ENCODE measurements at regions not wholly inside any gene's neighbourhood (a gene's known extent, or its start where the extent isn't known, plus 50 kb on each side); places are given as distances from the start of the nearest gene placed in this dataset.

DNA sequence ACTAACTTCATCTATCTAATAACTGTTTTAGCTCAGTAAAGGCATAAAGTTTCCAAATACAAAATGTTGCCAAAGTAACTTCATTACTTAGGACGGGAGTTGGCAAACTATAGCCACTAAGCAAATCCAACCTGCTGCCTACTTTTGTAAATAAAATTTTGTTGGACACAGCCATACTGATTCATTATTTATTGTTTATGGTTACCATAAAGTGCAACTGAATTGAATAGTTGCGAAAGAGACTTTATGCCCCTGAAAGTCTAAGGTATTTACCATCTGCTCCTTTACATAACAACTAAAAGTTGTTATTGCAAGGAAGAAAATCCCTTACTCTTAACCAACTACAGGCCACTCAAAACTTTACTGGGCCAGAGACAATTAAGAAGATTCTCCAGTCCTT lies 256.7 kb upstream of the RBBP8 start:
- DNase-seq: no peak
- Histone ChIP-seq H3K36me3 (ENCODE audit: control insufficient read depth, insufficient read depth, low read length) (no peaks in the 10 kb centered on the region), H3K4me3 (ENCODE audit: low read length) (no peak overlapping the region), H3K27ac (ENCODE audit: low read length) (no peak overlapping the region), H3K9me3 (replicated peaks; ENCODE audit: control insufficient read depth, low read depth, low read length) (no peaks in the 10 kb centered on the region), H3K27me3 (ENCODE audit: control insufficient read depth, insufficient read depth, low read length) (no peaks in the 10 kb centered on the region), H3K4me1 (ENCODE audit: control insufficient read depth, insufficient read depth, low read length) (no peaks in the 10 kb centered on the region)
- WGBS (ENCODE audit: insufficient coverage): no CpG with 5 or more reads among the region's 2 CpGs

DNA sequence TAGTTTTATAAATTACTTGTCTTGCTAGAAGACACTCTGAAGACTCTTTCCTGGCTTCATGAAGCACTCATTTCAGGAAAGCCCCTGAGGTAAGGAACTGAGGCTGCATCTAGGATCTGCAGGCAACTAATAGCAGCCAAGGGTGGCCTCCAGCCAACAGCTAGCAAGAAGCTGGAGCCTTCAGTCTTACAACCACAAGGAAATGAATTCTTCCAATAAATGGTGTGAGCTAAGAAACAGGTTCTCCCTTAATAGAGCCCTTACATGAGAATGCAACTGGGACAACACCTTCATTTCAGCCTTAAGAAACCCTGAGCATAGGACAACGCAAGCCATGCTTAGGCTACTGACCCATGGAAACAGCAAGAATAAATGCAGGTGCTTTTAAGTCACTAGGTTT lies 254.6 kb upstream of the RBBP8 start:
- DNase-seq: peak; percentile 45
- H3K9me3 ChIP-seq (replicated peaks; ENCODE audit: control insufficient read depth, low read depth, low read length): no peaks in the 10 kb centered on the region
- WGBS (ENCODE audit: insufficient coverage): no CpG with 5 or more reads among the region's 1 CpG
- no peaks in the 10 kb centered on the region for H3K27me3 ChIP-seq (ENCODE audit: control insufficient read depth, insufficient read depth, low read length)
- H3K36me3 ChIP-seq (ENCODE audit: control insufficient read depth, insufficient read depth, low read length): no peaks in the 10 kb centered on the region
- no peaks in the 10 kb centered on the region for H3K4me1 ChIP-seq (ENCODE audit: control insufficient read depth, insufficient read depth, low read length)
- no peak overlapping the region for H3K27ac ChIP-seq (ENCODE audit: low read length)
- no peak overlapping the region for H3K4me3 ChIP-seq (ENCODE audit: low read length)

DNA sequence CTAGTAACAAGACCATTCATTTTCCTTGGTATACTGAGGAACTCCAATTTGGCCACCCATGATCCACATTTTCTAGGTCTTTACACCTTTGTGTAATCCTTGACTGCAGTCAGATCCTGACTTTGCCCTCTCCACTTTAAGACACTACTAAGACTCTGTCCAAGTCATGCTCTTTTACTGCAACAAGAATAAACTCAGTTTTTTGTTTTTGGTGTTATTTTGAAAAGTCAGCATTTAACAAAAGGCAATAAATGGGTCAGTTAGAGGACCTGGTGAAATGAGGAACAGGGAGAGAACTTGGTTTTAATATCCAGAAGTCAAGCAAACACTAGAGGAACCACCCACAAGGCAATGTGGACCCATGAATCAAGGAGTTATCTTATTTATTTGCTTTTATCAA lies 252.2 kb upstream of the RBBP8 start:
- Histone ChIP-seq H3K27ac (ENCODE audit: low read length) (no peak overlapping the region), H3K27me3 (ENCODE audit: control insufficient read depth, insufficient read depth, low read length) (no peaks in the 10 kb centered on the region), H3K9me3 (replicated peaks; ENCODE audit: control insufficient read depth, low read depth, low read length) (no peaks in the 10 kb centered on the region), H3K4me1 (ENCODE audit: control insufficient read depth, insufficient read depth, low read length) (no peaks in the 10 kb centered on the region), H3K36me3 (ENCODE audit: control insufficient read depth, insufficient read depth, low read length) (no peaks in the 10 kb centered on the region), H3K4me3 (ENCODE audit: low read length) (no peak overlapping the region)
- no peak for DNase-seq

DNA sequence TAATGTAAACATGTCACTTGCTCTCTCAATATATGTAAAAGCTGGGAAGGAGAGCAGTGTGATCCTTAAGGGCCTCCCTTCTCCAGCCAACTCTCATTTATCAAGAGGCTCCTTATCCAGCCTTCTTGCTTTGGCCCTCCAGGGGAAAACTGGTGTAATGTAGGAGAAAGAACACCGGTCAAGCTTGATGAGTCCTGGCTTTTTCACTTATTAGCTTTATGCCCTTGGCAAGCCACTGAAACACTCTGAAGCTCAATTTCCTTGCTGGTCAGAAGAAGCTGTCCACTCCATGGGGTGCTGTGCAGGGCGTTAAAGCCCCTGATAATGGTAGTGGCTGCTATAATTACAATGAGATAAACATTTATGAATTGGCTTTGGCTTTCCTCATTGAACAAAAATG lies 251.2 kb upstream of the RBBP8 start:
- H3K9me3 ChIP-seq (replicated peaks; ENCODE audit: control insufficient read depth, low read depth, low read length): no peaks in the 10 kb centered on the region
- no peak for DNase-seq
- WGBS (ENCODE audit: insufficient coverage): no CpG with 5 or more reads among the region's 2 CpGs
- no peaks in the 10 kb centered on the region for H3K36me3 ChIP-seq (ENCODE audit: control insufficient read depth, insufficient read depth, low read length)
- no peaks in the 10 kb centered on the region for H3K27me3 ChIP-seq (ENCODE audit: control insufficient read depth, insufficient read depth, low read length)
- no peak overlapping the region for H3K27ac ChIP-seq (ENCODE audit: low read length)
- H3K4me1 ChIP-seq (ENCODE audit: control insufficient read depth, insufficient read depth, low read length): no peaks in the 10 kb centered on the region
- H3K4me3 ChIP-seq (ENCODE audit: low read length): no peak overlapping the region

DNA sequence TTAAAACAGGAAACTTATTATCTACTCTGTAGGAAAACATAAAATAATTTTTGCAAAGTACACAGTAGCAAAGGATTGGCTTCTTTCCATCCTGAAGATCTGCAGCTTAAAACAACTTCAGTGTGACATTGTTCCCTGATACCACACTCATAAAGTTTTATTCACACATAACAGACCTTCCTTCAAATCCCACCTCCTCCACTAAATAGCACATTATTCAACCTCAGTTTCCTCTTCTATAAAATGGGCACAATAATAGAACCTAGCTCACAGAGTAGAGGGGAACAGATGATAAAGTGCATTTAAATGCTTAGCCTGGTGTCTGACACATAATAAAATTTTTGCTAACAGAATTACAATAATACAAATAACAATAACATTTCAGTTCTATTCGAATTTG lies 250.4 kb upstream of the RBBP8 start:
- Histone ChIP-seq H3K4me1 (ENCODE audit: control insufficient read depth, insufficient read depth, low read length) (no peaks in the 10 kb centered on the region), H3K27ac (ENCODE audit: low read length) (no peak overlapping the region), H3K27me3 (ENCODE audit: control insufficient read depth, insufficient read depth, low read length) (no peaks in the 10 kb centered on the region), H3K36me3 (ENCODE audit: control insufficient read depth, insufficient read depth, low read length) (no peaks in the 10 kb centered on the region), H3K9me3 (replicated peaks; ENCODE audit: control insufficient read depth, low read depth, low read length) (no peaks in the 10 kb centered on the region), H3K4me3 (ENCODE audit: low read length) (no peak overlapping the region)
- WGBS (ENCODE audit: insufficient coverage): 29% methylated on average over 1 of the region's 1 CpG
- no peak for DNase-seq

DNA sequence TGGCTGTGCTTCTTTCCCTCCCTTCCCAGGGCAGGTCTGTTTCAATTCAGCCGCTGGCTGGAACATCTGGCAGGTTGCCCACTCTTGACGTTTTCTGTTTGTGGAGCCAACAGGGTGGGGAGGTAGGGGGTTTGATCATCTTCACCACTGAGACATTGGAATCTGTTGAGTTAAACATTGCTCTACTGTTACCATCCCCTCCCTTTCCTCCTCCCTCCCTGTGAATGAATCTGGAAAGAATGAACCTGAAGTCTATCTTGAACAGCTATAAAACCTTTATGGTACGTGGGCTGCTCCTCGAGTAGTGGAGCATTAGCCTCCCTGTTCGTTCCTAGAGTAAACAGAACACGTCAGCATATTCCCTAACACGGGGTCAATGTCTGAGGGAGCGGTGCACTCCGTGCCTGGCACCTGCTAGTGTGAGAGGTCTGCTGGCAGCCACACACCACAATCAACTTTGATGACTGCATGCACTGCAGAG lies 249.9 kb upstream of the RBBP8 start:
- H3K36me3 ChIP-seq (ENCODE audit: control insufficient read depth, insufficient read depth, low read length): no peaks in the 10 kb centered on the region
- H3K4me3 ChIP-seq (ENCODE audit: low read length): no peak overlapping the region

DNA sequence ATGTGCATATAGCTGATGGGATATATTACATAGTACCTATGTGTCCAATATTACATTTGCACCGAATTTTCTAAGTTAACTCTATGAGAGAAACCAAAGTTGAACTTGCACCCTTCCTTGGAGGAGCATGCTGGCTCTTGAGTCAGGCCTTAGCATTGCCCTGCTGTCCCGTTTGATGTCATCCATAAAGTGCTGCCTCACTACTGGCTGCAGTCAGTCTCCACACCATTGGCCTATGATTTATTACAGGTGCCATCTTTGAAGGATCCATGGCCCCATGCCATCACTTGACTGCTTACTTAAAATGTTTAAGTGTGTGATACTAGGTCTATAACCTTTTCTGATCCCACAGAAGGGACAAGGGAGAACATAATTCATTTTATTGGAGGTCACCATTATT lies 249.3 kb upstream of the RBBP8 start:
- Histone ChIP-seq H3K9me3 (replicated peaks; ENCODE audit: control insufficient read depth, low read depth, low read length) (no peaks in the 10 kb centered on the region), H3K27ac (ENCODE audit: low read length) (no peak overlapping the region), H3K4me3 (ENCODE audit: low read length) (no peak overlapping the region), H3K27me3 (ENCODE audit: control insufficient read depth, insufficient read depth, low read length) (no peaks in the 10 kb centered on the region), H3K4me1 (ENCODE audit: control insufficient read depth, insufficient read depth, low read length) (no peaks in the 10 kb centered on the region), H3K36me3 (ENCODE audit: control insufficient read depth, insufficient read depth, low read length) (no peaks in the 10 kb centered on the region)
- DNase-seq: no peak
- 100% methylated on average over 1 of the region's 2 CpGs for WGBS (ENCODE audit: insufficient coverage)

More for the DNA sequence above, 249.9 kb upstream of the RBBP8 start:
- DNase-seq: peak; percentile 86
- WGBS (ENCODE audit: insufficient coverage): 18% methylated on average over 4 of the region's 9 CpGs
- Histone ChIP-seq H3K4me1 (ENCODE audit: control insufficient read depth, insufficient read depth, low read length) (no peaks in the 10 kb centered on the region), H3K27me3 (ENCODE audit: control insufficient read depth, insufficient read depth, low read length) (no peaks in the 10 kb centered on the region), H3K9me3 (replicated peaks; ENCODE audit: control insufficient read depth, low read depth, low read length) (no peaks in the 10 kb centered on the region), H3K27ac (ENCODE audit: low read length) (no peak overlapping the region)

DNA sequence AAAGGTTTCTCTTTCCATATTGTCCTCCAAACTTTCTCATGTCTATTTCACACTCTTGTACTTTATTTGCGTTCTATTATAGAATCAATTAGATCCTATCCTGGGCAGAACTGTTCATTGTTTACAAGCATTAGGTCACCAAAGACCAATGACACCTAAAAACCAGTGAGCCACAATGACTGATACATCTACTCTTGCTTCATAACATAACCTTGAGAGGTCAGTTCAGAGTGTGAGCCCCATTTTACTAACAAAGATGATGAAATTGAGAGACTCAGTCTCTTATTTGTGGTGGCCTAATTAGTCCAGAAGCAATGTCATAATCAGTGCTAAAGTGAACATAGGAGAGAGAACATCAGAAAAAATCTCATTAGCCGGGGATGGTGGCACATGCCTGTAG lies 248.9 kb upstream of the RBBP8 start:
- H3K27me3 ChIP-seq (ENCODE audit: control insufficient read depth, insufficient read depth, low read length): no peaks in the 10 kb centered on the region
- 89% methylated on average over 2 of the region's 2 CpGs for WGBS (ENCODE audit: insufficient coverage)
- H3K9me3 ChIP-seq (replicated peaks; ENCODE audit: control insufficient read depth, low read depth, low read length): no peaks in the 10 kb centered on the region
- H3K36me3 ChIP-seq (ENCODE audit: control insufficient read depth, insufficient read depth, low read length): no peaks in the 10 kb centered on the region
- no peak overlapping the region for H3K27ac ChIP-seq (ENCODE audit: low read length)
- no peak for DNase-seq
- no peaks in the 10 kb centered on the region for H3K4me1 ChIP-seq (ENCODE audit: control insufficient read depth, insufficient read depth, low read length)
- H3K4me3 ChIP-seq (ENCODE audit: low read length): no peak overlapping the region

DNA sequence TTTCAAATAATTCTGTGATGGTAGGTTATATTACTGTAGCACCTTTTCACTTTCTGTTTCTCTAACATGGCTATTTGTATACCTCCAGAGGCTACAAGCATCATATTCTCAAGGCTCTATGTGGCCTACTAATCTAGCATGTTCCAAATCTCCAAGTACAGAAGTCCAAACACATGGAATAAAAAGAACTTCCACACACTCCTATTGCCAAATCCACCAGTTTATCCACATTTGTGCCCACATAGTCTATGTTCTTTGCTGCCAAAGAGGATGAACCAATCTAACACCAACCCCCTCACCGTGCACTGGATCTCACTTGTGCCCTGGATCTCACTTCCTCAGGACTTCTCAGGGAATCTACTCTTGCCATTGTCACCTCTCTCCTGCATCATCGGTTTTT lies 247.3 kb upstream of the RBBP8 start:
- Histone ChIP-seq H3K9me3 (replicated peaks; ENCODE audit: control insufficient read depth, low read depth, low read length) (no peaks in the 10 kb centered on the region), H3K36me3 (ENCODE audit: control insufficient read depth, insufficient read depth, low read length) (no peaks in the 10 kb centered on the region)
- WGBS (ENCODE audit: insufficient coverage): no CpG with 5 or more reads among the region's 2 CpGs

DNA sequence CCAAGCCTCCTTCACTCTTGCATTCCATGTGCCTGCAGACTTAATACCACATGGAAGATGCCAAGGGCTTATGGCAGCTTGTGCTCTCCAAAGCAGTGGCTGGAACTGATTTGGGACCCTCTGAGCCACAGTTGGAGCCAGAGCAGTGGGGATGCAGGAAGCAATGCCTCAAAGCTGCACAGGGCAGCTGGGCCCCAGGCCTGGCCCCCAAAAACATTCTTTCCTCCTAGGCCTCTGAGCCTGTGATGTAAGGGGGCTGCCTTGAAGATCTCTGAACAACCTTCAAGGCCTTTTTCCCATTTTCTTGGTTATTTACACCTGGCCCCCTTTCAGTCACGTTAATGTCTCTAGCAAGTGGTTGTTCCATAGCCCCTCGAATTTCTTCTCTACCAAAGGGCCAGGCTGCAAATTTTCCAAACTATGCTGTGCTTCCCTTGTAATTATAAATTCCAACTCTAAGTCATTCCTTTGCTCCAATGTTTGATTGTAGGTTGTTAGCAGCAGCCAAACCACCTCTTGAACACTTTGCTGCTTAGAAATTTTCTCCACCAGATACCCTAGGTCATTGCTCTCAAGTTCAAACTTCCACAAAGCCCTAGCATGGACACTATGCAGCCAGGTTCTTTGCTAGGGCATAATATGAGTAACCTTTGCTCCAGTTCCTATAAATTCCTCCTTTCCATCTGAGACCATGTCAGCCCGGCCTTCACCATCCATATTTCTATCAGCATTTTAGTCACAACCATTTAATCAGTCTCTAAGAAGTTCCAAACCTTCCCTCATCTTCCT lies 245.0 kb upstream of the RBBP8 start:
- no peaks in the 10 kb centered on the region for H3K9me3 ChIP-seq (replicated peaks; ENCODE audit: control insufficient read depth, low read depth, low read length)
- H3K27me3 ChIP-seq (ENCODE audit: control insufficient read depth, insufficient read depth, low read length): no peaks in the 10 kb centered on the region
- no peak for DNase-seq
- H3K4me3 ChIP-seq (ENCODE audit: low read length): no peak overlapping the region
- no peaks in the 10 kb centered on the region for H3K4me1 ChIP-seq (ENCODE audit: control insufficient read depth, insufficient read depth, low read length)
- no peak overlapping the region for H3K27ac ChIP-seq (ENCODE audit: low read length)
- H3K36me3 ChIP-seq (ENCODE audit: control insufficient read depth, insufficient read depth, low read length): no peaks in the 10 kb centered on the region
- 90% methylated on average over 2 of the region's 3 CpGs for WGBS (ENCODE audit: insufficient coverage)

More for the DNA sequence above, 247.3 kb upstream of the RBBP8 start:
- Histone ChIP-seq H3K4me1 (ENCODE audit: control insufficient read depth, insufficient read depth, low read length) (no peaks in the 10 kb centered on the region), H3K27me3 (ENCODE audit: control insufficient read depth, insufficient read depth, low read length) (no peaks in the 10 kb centered on the region), H3K4me3 (ENCODE audit: low read length) (no peak overlapping the region), H3K27ac (ENCODE audit: low read length) (no peak overlapping the region)
- DNase-seq: no peak

Data from muscle of leg (tissue), 3 donors.